Ascending aorta (tissue), 2 donors: ENCODE measurements at regions not wholly inside any gene's neighbourhood (a gene's known extent, or its start where the extent isn't known, plus 50 kb on each side); places are given as distances from the start of the nearest gene placed in this dataset.

Experiments used
- DNase-seq, 2 donors: peaks; one replicate each; pipeline ENCODE4 v3.0.0-alpha.2; 2019; ENCODE audit warnings: low spot score in 2 of 2
- H3K27ac ChIP-seq, 2 donors: fragments of 200-600 bp; sonication (generic); one replicate each; pipeline ENCODE4 v1.5.1; 2016 to 2017; ENCODE audit warnings: mild to moderate bottlenecking in 1 of 2
- H3K27me3 ChIP-seq: fragments of 200-600 bp; sonication (generic); one replicate; pipeline ENCODE4 v1.5.1; 2017
- H3K36me3 ChIP-seq, 2 donors: fragments of 200-600 bp; sonication (generic); one replicate each; pipeline ENCODE4 v1.5.1; 2016
- H3K4me1 ChIP-seq, 2 donors: fragments of 200-600 bp; sonication (generic); one replicate each; pipeline ENCODE4 v1.5.1; 2016 to 2017; ENCODE audit warnings: mild to moderate bottlenecking in 1 of 2
- H3K4me3 ChIP-seq, 2 donors: fragments of 200-600 bp; sonication (generic); one replicate each; pipeline ENCODE4 v1.5.1; 2016 to 2017; ENCODE audit warnings: mild to moderate bottlenecking in 1 of 2
- H3K9me3 ChIP-seq, 2 donors: fragments of 200-600 bp; sonication (generic); one replicate each; pipeline ENCODE4 v1.5.1; 2016
- intact Hi-C: fragments of 100-400 bp; cut with DNase I; formaldehyde crosslinking; loops from one replicate; pipeline ENCODE4 v1.15.1; 2023
- TF ChIP-seq, protein P1 (sequence below), 3 experiments: fragments of 200-600 bp in 2 of 3; fragments of 450-650 bp in 1 of 3; sonication (generic) in 2 of 3; IDR thresholded peaks; one replicate each; pipeline ENCODE4 v1.5.1; 2016 to 2019; ENCODE audit warnings: antibody characterized with exemption in 3 of 3, mild to moderate bottlenecking in 1 of 3, moderate library complexity in 1 of 3

DNA sequence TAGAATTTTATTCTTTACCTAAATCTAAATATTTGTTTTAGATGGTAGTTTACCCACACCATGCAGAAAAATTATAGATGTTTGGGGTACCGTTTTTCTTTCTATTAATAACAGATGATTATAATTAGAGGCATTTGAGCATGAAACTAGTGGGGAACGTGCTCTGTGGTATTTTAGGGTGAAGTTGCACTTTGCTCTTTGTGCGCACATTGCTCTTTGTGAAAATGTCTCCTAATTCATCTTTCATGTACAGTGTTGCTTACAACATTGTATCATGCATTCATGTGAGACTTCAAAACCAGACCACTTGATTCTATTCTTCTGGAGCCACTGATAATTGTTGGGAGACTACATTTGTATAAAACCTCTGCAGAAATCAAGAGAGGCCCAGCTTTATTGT lies 449.1 kb upstream of the RGS6 start:
- Histone ChIP-seq H3K27me3 (no peaks in the 10 kb centered on the region), H3K9me3 (no peaks in the 10 kb centered on the region), H3K27ac (no peak overlapping the region), H3K4me3 (no peak overlapping the region), H3K36me3 (no peaks in the 10 kb centered on the region), H3K4me1 (peaks cover 2 to 15% of the 10 kb centered on the region in 2 donors)
- intact Hi-C loops = no loop called here
- no peak for DNase-seq
- TF ChIP-seq, protein P1, sequence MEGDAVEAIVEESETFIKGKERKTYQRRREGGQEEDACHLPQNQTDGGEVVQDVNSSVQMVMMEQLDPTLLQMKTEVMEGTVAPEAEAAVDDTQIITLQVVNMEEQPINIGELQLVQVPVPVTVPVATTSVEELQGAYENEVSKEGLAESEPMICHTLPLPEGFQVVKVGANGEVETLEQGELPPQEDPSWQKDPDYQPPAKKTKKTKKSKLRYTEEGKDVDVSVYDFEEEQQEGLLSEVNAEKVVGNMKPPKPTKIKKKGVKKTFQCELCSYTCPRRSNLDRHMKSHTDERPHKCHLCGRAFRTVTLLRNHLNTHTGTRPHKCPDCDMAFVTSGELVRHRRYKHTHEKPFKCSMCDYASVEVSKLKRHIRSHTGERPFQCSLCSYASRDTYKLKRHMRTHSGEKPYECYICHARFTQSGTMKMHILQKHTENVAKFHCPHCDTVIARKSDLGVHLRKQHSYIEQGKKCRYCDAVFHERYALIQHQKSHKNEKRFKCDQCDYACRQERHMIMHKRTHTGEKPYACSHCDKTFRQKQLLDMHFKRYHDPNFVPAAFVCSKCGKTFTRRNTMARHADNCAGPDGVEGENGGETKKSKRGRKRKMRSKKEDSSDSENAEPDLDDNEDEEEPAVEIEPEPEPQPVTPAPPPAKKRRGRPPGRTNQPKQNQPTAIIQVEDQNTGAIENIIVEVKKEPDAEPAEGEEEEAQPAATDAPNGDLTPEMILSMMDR (IDR thresholded peaks at IDR 0.05) = no peak

DNA sequence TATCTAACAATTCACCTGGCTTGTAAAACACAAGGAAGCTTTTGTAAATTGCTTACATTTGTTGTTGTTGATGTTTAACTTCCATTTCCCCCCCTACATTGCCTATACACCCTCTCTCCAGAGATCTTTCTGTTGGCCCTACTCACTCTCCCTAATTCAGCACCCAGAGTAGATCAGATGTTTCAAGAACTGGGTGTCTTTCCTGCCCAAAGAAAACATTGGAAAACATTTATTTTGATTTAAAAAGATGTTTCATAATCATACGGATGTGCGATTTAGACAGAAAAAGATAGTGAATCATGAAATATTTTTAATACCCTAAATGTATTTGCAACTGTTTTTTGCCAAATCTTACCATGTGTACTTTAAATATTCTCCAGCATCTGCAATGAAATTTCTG lies 446.4 kb upstream of the RGS6 start:
- Histone ChIP-seq H3K27ac (peak overlapping the region in 1 of 2 donors; percentile 41), H3K9me3 (no peaks in the 10 kb centered on the region), H3K27me3 (no peaks in the 10 kb centered on the region), H3K36me3 (no peaks in the 10 kb centered on the region), H3K4me3 (no peak overlapping the region), H3K4me1 (peaks cover 6 to 23% of the 10 kb centered on the region in 2 donors)
- DNase-seq = no peak
- TF ChIP-seq, protein P1 (IDR thresholded peaks at IDR 0.05) = no peak
- intact Hi-C loops = no loop called here

DNA sequence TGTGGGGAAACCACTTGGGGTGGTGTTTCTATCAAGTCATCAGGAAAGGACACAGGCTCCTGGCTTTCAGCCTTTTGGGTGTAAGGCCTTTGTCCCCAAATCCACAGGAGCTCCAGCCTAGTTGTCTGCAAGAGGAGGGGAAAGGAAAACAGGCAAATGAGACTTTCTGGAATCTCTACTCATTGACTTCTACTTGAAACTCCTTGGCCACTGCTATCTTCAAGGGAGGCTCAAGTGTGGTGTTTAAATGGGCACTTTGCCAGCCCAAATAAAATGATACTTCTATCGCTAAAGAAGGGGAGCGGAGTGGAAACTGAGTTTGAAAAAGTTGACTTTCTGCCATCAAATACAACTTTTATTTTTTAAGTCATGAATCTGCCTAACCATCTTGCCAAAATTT lies 445.9 kb upstream of the RGS6 start:
- H3K36me3 ChIP-seq = no peaks in the 10 kb centered on the region
- no peak overlapping the region for H3K4me3 ChIP-seq
- no peaks in the 10 kb centered on the region for H3K9me3 ChIP-seq
- TF ChIP-seq, protein P1 (IDR thresholded peaks at IDR 0.05) = no peak
- intact Hi-C loops = no loop called here
- no peaks in the 10 kb centered on the region for H3K27me3 ChIP-seq
- peaks cover 6 to 23% of the 10 kb centered on the region in 2 donors for H3K4me1 ChIP-seq
- H3K27ac ChIP-seq = peak overlapping the region in 1 of 2 donors; percentile 41
- no peak for DNase-seq

DNA sequence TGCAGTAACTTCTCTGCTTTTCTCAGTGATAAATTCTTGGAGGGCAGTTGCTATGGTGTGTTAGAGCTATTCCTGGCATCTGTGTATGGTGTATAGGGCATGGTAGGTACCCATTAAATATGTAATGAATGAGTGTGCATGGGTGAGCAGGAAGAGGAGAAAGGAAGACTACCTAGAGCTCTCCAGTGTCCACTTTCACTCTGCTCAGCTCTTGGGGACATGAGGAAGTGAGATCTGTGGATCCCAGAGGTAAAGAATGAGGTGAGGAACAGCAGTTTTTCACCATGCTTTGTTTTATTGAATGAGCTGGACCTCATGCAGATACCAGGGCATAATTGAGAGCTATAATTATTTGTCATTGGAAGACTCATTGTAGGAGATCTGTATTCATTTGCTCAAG lies 444.8 kb upstream of the RGS6 start:
- Histone ChIP-seq H3K9me3 (no peaks in the 10 kb centered on the region), H3K27me3 (no peaks in the 10 kb centered on the region), H3K27ac (no peak overlapping the region), H3K36me3 (no peaks in the 10 kb centered on the region), H3K4me3 (no peak overlapping the region), H3K4me1 (peaks cover 7 to 29% of the 10 kb centered on the region in 2 donors)
- no peak for DNase-seq
- intact Hi-C loops = no loop called here
- TF ChIP-seq, protein P1 (IDR thresholded peaks at IDR 0.05) = no peak

DNA sequence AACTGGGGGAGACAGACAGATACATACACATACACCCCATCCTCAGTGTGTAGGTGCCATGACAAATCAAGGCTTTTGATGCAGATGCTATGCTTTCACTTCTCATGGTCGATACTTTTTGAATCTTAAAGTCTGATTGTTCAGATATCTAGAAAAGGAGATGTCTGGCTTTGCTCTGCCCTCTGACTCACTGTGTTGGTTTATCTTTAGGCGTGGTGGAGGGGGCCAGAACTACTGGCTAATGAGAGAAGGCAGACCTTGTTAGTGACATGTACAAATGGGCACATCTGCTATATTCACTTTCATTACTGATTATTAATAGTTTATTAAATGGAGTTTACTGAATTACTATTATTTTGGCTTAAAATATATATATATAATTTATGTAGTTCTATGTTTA lies 444.3 kb upstream of the RGS6 start:
- TF ChIP-seq, protein P1 (IDR thresholded peaks at IDR 0.05) = no peak
- peaks cover 9 to 29% of the 10 kb centered on the region in 2 donors for H3K4me1 ChIP-seq
- no peak overlapping the region for H3K27ac ChIP-seq

DNA sequence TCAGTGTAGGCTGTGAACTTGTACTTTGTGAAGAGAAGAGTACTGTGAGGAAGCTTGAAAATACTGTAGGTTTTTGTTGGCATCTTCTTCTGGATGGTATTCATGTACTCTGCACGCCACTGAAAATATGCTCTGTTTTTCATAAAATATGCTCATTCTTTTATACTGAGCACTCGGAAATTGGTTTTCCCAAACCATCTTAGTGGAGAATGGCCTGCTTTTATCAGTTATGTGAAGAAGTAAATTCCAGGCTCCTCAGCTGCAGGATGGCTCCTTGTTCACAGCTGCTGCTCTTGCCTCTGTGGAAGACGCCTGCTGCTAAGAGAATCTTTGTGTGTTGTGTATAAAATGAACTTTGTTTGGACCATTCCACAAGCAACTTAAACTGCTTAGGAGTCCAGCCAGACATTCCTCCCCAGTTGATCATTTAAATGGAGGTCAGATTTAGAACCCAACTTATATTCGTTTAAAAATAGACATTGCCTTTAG lies 443.5 kb upstream of the RGS6 start:
- no peak for DNase-seq
- peak overlapping the region; percentile 41 to 51 for H3K27ac ChIP-seq
- no peak overlapping the region for H3K4me3 ChIP-seq
- H3K36me3 ChIP-seq = no peaks in the 10 kb centered on the region
- H3K9me3 ChIP-seq = no peaks in the 10 kb centered on the region
- no peaks in the 10 kb centered on the region for H3K27me3 ChIP-seq
- TF ChIP-seq, protein P1 (IDR thresholded peaks at IDR 0.05) = no peak
- peaks cover 9 to 29% of the 10 kb centered on the region in 2 donors for H3K4me1 ChIP-seq
- intact Hi-C loops = no loop called here

More for the DNA sequence above, 444.3 kb upstream of the RGS6 start:
- Histone ChIP-seq H3K4me3 (no peak overlapping the region), H3K27me3 (no peaks in the 10 kb centered on the region), H3K36me3 (no peaks in the 10 kb centered on the region), H3K9me3 (no peaks in the 10 kb centered on the region)
- intact Hi-C loops = no loop called here
- no peak for DNase-seq
